Uterus (tissue), 3 donors: ENCODE measurements at regions not wholly inside any gene's neighbourhood (a gene's known extent, or its start where the extent isn't known, plus 50 kb on each side); places are given as distances from the start of the nearest gene placed in this dataset.

Source experiments
- DNase-seq, 2 donors: peaks; one replicate each; pipeline ENCODE4 v3.0.0-alpha.2; 2019 to 2020
- H3K27ac ChIP-seq, 2 donors: fragments of 200-600 bp; sonication (generic); 1 replicate in 1 of 2; 2 replicates in 1 of 2; pipeline ENCODE4 v1.5.1; 2016 to 2018
- H3K27me3 ChIP-seq, 2 donors: fragments of 200-600 bp; sonication (generic); one replicate each; pipeline ENCODE4 v1.5.1; 2018 to 2019; ENCODE audit warnings: control low read depth in 1 of 2
- H3K36me3 ChIP-seq, 2 donors: fragments of 200-600 bp; sonication (generic); one replicate each; pipeline ENCODE4 v1.5.1; 2019; ENCODE audit warnings: control low read depth in 1 of 2
- H3K4me1 ChIP-seq, 2 donors: fragments of 200-600 bp; sonication (generic); one replicate each; pipeline ENCODE4 v1.5.1; 2018 to 2019; ENCODE audit warnings: control low read depth in 1 of 2
- H3K4me3 ChIP-seq, 2 donors: fragments of 200-600 bp; sonication (generic); 1 replicate in 1 of 2; 2 replicates in 1 of 2; pipeline ENCODE4 v1.5.1; 2018 to 2019; ENCODE audit warnings: mild to moderate bottlenecking in 1 of 2
- H3K9me3 ChIP-seq, 2 donors: fragments of 200-600 bp; sonication (generic); one replicate each; pipeline ENCODE4 v1.5.1; 2019; ENCODE audit warnings: control low read depth in 1 of 2
- POLR2A ChIP-seq, 2 donors: fragments of 450-650 bp; IDR thresholded peaks; one replicate each; pipeline ENCODE4 v1.6.1; 2016; ENCODE audit warnings: antibody characterized with exemption in 2 of 2, mild to moderate bottlenecking in 1 of 2, moderate library complexity in 1 of 2
- intact Hi-C: fragments of 100-400 bp; cut with DNase I; formaldehyde crosslinking; loops from one replicate; pipeline ENCODE4 v1.15.1; 2023; ENCODE audit warnings: low total_unique reads
- TF ChIP-seq, protein P1 (sequence below), 4 experiments: fragments of 200-600 bp in 2 of 4; fragments of 450-650 bp in 2 of 4; sonication (generic) in 2 of 4; IDR thresholded peaks; one replicate each; pipeline ENCODE4 v1.5.1; 2016 to 2019; ENCODE audit warnings: antibody characterized with exemption in 4 of 4, mild to moderate bottlenecking in 2 of 4, moderate library complexity in 1 of 4
- donor health status: DM: yes; HTN: yes; CAD: no.

DNA sequence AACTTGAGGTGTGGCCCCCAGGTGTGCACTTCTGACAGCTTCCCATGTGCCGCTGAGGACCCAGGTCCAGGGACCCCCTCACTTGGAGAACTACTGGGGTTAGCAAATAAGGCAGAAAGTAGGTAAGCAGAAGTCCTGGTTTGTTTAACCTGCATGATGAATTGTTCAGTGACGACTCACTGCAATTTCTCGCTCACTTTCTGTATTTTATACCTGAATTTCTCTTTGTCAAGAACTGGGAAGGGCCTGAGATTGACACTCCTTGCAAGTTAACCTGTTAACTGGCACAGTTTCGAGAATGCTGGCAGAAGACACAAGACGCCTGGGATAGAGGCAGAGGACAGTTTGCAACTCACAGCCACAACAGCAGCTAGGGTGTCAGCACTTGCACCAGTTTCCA lies 164.5 kb upstream of the NCK2 start:
- DNase-seq, result no peak
- no peak for TF ChIP-seq POLR2A (IDR thresholded peaks at IDR 0.05)
- TF ChIP-seq, protein P1, sequence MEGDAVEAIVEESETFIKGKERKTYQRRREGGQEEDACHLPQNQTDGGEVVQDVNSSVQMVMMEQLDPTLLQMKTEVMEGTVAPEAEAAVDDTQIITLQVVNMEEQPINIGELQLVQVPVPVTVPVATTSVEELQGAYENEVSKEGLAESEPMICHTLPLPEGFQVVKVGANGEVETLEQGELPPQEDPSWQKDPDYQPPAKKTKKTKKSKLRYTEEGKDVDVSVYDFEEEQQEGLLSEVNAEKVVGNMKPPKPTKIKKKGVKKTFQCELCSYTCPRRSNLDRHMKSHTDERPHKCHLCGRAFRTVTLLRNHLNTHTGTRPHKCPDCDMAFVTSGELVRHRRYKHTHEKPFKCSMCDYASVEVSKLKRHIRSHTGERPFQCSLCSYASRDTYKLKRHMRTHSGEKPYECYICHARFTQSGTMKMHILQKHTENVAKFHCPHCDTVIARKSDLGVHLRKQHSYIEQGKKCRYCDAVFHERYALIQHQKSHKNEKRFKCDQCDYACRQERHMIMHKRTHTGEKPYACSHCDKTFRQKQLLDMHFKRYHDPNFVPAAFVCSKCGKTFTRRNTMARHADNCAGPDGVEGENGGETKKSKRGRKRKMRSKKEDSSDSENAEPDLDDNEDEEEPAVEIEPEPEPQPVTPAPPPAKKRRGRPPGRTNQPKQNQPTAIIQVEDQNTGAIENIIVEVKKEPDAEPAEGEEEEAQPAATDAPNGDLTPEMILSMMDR (IDR thresholded peaks at IDR 0.05), result no peak
- Histone ChIP-seq H3K27me3 (no peaks in the 10 kb centered on the region), H3K9me3 (no peaks in the 10 kb centered on the region), H3K4me1 (no peaks in the 10 kb centered on the region), H3K4me3 (no peak overlapping the region), H3K27ac (no peak overlapping the region), H3K36me3 (no peaks in the 10 kb centered on the region)
- intact Hi-C loops, result no loop called here

DNA sequence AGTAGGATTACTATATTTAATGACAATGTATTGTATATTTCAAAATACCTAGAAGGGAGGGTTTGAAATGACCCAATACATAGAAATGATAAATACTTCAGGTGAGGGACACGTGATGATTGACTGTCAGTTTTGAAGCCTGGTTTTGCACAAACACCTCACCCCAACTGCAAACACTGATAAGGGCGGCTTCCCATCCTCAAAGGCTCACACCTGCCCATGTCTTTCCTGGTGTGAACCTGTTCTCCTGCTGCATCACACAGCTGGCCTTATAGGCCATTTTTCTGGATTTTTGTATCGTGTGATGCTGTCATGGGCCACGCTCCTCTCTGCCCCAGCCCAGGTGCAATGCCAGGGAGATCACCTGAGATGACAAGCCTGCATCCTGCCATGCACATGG lies 166.5 kb upstream of the NCK2 start:
- intact Hi-C loops, result no loop called here

DNA sequence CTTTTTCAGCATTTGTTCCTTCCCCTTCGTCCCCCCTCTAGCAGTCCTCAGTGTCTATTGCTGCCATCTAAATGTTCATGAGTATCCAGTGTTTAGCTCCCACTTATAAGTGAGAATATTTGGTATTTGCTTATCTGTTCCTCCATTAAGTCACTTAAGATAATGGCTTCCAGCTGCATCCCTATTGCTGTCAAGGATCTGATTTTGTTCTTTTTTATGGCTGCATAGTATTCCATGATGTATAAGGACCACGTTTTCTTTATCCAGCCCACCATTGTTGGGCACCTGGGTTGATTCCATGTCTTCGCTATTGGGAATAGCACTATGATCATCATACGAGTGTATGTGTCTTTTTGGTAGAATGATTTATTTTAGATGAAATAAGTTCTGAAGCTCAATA lies 166.9 kb upstream of the NCK2 start:
- Histone ChIP-seq H3K9me3 (no peaks in the 10 kb centered on the region), H3K4me1 (no peaks in the 10 kb centered on the region)
- TF ChIP-seq POLR2A (IDR thresholded peaks at IDR 0.05), result no peak
- TF ChIP-seq, protein P1 (IDR thresholded peaks at IDR 0.05), result no peak

More for the DNA sequence above, 166.5 kb upstream of the NCK2 start:
- no peaks in the 10 kb centered on the region for H3K27me3 ChIP-seq
- no peaks in the 10 kb centered on the region for H3K36me3 ChIP-seq
- no peak overlapping the region for H3K4me3 ChIP-seq
- no peak overlapping the region for H3K27ac ChIP-seq
- H3K9me3 ChIP-seq, result no peaks in the 10 kb centered on the region
- TF ChIP-seq POLR2A (IDR thresholded peaks at IDR 0.05), result no peak
- TF ChIP-seq, protein P1 (IDR thresholded peaks at IDR 0.05), result no peak
- DNase-seq, result no peak
- no peaks in the 10 kb centered on the region for H3K4me1 ChIP-seq

DNA sequence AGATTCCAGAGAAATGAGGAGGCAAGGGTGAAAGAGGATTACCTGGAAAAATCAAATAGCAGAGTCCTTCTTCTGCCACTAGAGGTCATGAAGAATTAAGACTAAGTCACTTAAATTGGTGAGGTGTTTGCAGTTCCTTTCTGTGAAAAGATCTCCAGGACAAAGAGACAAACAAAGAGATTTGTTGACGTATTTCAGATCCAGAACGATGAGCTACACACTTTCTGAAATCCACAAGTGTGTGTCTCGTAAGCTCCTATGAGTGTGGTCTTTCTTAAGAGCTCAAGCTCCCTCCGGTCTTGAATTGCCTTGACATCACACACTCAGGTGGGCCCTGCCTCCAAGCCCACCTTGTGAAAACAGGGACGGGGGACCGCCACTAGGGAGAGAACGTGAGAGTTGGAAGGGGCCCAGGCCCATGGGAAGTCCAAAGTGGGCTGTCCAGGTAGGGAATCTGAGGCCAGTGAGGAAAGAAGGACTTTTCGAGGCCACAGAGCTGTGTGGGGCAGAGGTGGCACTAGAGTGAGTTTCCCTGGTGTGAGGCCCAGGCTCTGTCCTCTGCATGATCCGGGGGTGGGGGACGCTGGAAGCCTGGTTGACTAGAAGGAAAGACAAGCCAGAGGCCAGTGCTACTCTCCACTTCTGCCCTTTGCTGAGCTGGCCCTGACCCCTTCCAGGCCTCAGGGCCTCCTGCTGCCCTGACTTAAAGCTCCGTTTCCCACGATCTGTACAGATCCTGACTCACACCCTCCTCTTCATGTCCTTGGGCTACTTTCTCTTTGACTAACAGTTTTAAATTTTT lies 168.1 kb upstream of the NCK2 start:
- intact Hi-C loops, result no loop called here
- no peak overlapping the region for H3K27ac ChIP-seq
- TF ChIP-seq POLR2A (IDR thresholded peaks at IDR 0.05), result no peak
- TF ChIP-seq, protein P1 (IDR thresholded peaks at IDR 0.05), result peak in 2 of 4 experiments; percentile 33 to 55

More for the DNA sequence above, 166.9 kb upstream of the NCK2 start:
- Histone ChIP-seq H3K27me3 (no peaks in the 10 kb centered on the region), H3K4me3 (no peak overlapping the region), H3K36me3 (no peaks in the 10 kb centered on the region), H3K27ac (no peak overlapping the region)
- intact Hi-C loops, result no loop called here
- DNase-seq, result no peak

DNA sequence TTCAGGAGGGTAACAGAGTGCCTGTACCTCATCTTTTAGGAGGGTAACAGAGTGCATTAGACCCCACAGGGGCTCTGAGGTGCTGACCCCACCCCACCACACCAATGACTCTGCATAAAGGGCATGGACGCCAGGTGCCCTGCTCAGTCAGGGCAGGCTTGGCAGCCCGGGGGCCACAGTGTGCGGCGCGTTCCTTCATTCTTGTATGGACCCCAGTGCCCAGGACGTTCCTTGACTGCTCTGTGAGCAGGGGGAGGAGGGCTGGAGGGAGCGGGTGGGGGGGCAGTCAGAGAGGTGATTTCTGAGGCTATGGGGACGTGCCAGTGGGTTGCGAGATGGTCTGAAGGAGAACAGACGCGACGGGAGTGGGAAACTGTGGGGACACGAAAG lies 168.7 kb upstream of the NCK2 start:
- Histone ChIP-seq H3K4me3 (no peak overlapping the region), H3K27ac (no peak overlapping the region)
- DNase-seq, result no peak

More for the DNA sequence above, 168.1 kb upstream of the NCK2 start:
- H3K9me3 ChIP-seq, result no peaks in the 10 kb centered on the region
- no peaks in the 10 kb centered on the region for H3K4me1 ChIP-seq
- no peak for DNase-seq
- no peaks in the 10 kb centered on the region for H3K27me3 ChIP-seq
- no peaks in the 10 kb centered on the region for H3K36me3 ChIP-seq
- no peak overlapping the region for H3K4me3 ChIP-seq

More for the DNA sequence above, 168.7 kb upstream of the NCK2 start:
- Histone ChIP-seq H3K9me3 (no peaks in the 10 kb centered on the region), H3K36me3 (no peaks in the 10 kb centered on the region), H3K4me1 (no peaks in the 10 kb centered on the region), H3K27me3 (no peaks in the 10 kb centered on the region)
- intact Hi-C loops, result no loop called here
- TF ChIP-seq, protein P1 (IDR thresholded peaks at IDR 0.05), result no peak
- no peak for TF ChIP-seq POLR2A (IDR thresholded peaks at IDR 0.05)
